ENCODE measurements at regions not wholly inside any gene's neighbourhood (a gene's known extent, or its start where the extent isn't known, plus 50 kb on each side); places are given as distances from the start of the nearest gene placed in this dataset.

DNA sequence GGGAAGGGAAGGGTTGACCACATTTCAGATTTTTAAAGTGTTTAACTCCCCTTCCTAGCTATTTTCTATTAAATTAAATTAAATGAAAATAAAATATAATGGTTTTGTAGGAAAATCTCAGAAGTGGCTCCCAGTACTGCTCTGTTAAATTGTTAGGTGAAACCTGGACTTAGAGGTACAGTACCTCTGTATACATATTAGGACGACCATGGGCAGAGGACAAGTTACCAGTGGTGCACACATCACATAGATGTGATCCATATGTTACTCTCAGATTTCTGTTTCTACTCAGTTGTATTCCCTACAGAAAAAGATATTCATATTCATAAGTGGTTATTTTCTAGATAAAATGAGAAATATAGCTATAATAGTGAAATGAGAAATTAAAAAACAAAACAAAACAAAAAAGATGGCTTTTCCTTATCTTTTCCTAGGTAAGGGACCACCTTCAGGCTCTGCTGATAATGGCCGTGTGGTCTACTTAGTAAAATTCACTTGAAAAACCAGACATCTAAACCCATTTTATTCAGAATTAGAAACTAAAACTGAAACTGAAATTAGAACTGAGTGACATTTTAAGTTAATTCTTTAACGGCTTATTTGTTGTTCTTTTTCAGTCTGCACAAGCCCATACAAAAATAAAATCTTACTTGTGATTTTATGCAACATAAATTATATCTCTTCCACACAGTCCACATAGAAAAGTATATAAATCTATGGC, 832.5 kb upstream of the CHAC2 start:
- intact Hi-C loops (cut with DNase I; ENCODE audit: low total_unique reads), result no loop called here
- Histone ChIP-seq H3K27ac (no peak overlapping the region), H3K4me1 (peaks cover 0 to 19% (median 0%) of the 10 kb centered on the region in 4 donors), H3K4me3 (no peak overlapping the region), H3K27me3 (no peaks in the 10 kb centered on the region), H3K36me3 (no peaks in the 10 kb centered on the region), H3K9me3 (no peaks in the 10 kb centered on the region)
- no peak for DNase-seq
- no peak for TF ChIP-seq CTCF (IDR thresholded peaks at IDR 0.05)

DNA sequence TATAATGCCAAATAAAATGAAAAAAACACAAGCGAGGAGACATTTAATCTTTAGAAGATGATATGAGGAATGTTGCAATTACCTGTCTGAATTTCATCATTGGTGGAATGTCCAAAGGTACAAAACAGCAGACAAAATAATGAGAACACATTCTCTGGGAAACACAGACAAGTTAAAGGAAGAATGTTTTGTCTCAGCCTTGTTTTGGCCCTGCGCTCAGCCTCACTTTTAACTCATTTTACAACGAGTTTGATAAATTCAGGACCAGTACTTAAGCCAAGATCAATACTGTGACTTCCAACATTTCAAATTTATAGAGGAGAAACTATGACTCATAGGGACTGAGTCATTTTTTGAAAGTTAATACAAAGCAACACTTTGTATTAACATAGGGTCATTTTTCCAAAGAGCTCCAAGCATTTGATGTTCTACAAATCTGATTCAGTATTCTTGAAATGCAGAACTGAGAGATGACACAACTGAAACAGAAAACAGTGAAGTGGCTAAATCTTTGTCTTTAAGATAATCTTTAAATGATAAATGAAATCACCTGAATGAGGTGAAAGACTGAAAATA, 833.2 kb upstream of the CHAC2 start:
- no peaks in the 10 kb centered on the region for H3K27me3 ChIP-seq
- DNase-seq, result no peak
- H3K9me3 ChIP-seq, result no peaks in the 10 kb centered on the region
- peaks cover 0 to 19% (median 0%) of the 10 kb centered on the region in 4 donors for H3K4me1 ChIP-seq
- H3K4me3 ChIP-seq, result no peak overlapping the region
- intact Hi-C loops (cut with DNase I; ENCODE audit: low total_unique reads), result no loop called here
- TF ChIP-seq CTCF (IDR thresholded peaks at IDR 0.05), result no peak
- H3K27ac ChIP-seq, result no peak overlapping the region
- no peaks in the 10 kb centered on the region for H3K36me3 ChIP-seq

DNA sequence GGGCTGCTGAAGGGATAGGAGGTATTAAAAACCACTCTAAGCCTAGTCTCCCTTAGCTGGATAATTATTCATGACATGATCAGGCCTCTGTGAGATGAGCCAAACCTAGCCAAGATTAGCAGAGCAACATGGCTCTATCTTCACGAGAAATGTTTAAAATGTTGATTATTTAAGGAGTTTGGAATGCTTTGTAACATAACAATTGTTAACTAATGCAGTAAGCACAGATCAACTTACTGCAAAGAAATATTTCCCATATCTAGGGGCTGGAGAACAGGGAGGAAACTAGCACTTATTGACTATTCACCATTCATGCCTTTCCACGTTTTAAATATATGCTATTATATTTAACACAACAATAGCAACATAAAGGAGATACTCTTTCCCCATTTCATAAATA, 833.7 kb upstream of the CHAC2 start:
- no peak overlapping the region for H3K27ac ChIP-seq
- H3K36me3 ChIP-seq, result no peaks in the 10 kb centered on the region
- H3K4me1 ChIP-seq, result peaks cover 0 to 19% (median 0%) of the 10 kb centered on the region in 4 donors
- DNase-seq, result no peak
- intact Hi-C loops (cut with DNase I; ENCODE audit: low total_unique reads), result no loop called here
- no peak for TF ChIP-seq CTCF (IDR thresholded peaks at IDR 0.05)
- no peak overlapping the region for H3K4me3 ChIP-seq
- no peaks in the 10 kb centered on the region for H3K27me3 ChIP-seq
- H3K9me3 ChIP-seq, result no peaks in the 10 kb centered on the region

DNA sequence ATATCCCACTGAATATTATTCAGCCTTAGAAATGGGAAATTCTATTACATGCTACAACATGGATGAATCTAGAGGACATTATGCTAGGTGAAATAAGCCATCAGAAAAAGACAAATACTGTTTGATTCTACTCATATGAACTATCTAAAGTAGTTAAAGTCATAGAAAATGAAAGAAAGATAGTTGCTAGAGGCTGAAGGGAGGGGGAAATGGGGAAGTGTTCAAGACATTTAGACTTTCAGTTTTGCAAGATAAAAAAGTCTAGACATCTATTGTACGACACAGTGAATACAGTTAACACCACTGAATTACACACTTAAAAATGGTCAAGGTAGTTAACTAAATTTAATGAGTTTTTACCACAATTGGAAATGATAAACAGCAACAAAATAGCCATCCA, 835.9 kb upstream of the CHAC2 start:
- Histone ChIP-seq H3K4me1 (peaks cover 0 to 19% (median 0%) of the 10 kb centered on the region in 4 donors), H3K36me3 (no peaks in the 10 kb centered on the region), H3K27ac (no peak overlapping the region), H3K9me3 (no peaks in the 10 kb centered on the region), H3K27me3 (no peaks in the 10 kb centered on the region), H3K4me3 (no peak overlapping the region)
- no peak for DNase-seq
- intact Hi-C loops (cut with DNase I; ENCODE audit: low total_unique reads), result no loop called here
- no peak for TF ChIP-seq CTCF (IDR thresholded peaks at IDR 0.05)

- intact Hi-C loops (cut with DNase I; ENCODE audit: low total_unique reads), result no loop called here
- no peak for TF ChIP-seq CTCF (IDR thresholded peaks at IDR 0.05)
- DNase-seq, result no peak
- Histone ChIP-seq H3K36me3 (no peaks in the 10 kb centered on the region), H3K4me1 (peaks cover 0 to 7% (median 0%) of the 10 kb centered on the region in 4 donors), H3K4me3 (no peak overlapping the region), H3K27me3 (no peaks in the 10 kb centered on the region), H3K27ac (no peak overlapping the region), H3K9me3 (no peaks in the 10 kb centered on the region)
These were observed 838.2 kb upstream of the CHAC2 start for GRCh38 chr2:52929412-52929811.
